Endodermal cell (in vitro differentiated cells): ENCODE measurements at regions not wholly inside any gene's neighbourhood (a gene's known extent, or its start where the extent isn't known, plus 50 kb on each side); places are given as distances from the start of the nearest gene placed in this dataset.

Source experiments
- DNase-seq: peaks from one replicate; pipeline ENCODE4 v3.0.0-alpha.2; 2017
- H3K27ac ChIP-seq: 2 replicates; pipeline ENCODE4 v1.5.1; 2013; ENCODE audit warnings: mild to moderate bottlenecking, low read depth, low read length, moderate library complexity
- H3K27me3 ChIP-seq: 2 replicates; pipeline ENCODE4 v1.6.1; 2013; ENCODE audit warnings: mild to moderate bottlenecking, low read length, moderate library complexity; ENCODE audit not compliant: insufficient read depth, control insufficient read depth, poor library complexity, severe bottlenecking
- H3K36me3 ChIP-seq: 2 replicates; pipeline ENCODE4 v1.7.0; 2013; ENCODE audit warnings: mild to moderate bottlenecking, low read length, moderate library complexity; ENCODE audit not compliant: control insufficient read depth, insufficient read depth
- H3K4me1 ChIP-seq: one replicate; pipeline ENCODE4 v1.7.0; 2013; ENCODE audit warnings: low read length; ENCODE audit not compliant: control insufficient read depth, insufficient read depth
- H3K4me3 ChIP-seq: 2 replicates; pipeline ENCODE4 v1.5.1; 2013; ENCODE audit warnings: mild to moderate bottlenecking, low read length, moderate library complexity
- H3K9ac ChIP-seq: 2 replicates; pipeline ENCODE4 v1.6.1; 2013; ENCODE audit warnings: mild to moderate bottlenecking, low read length, moderate library complexity; ENCODE audit not compliant: poor library complexity, severe bottlenecking; ENCODE audit errors: extremely low read depth
- H3K9me3 ChIP-seq: 2 replicates; pipeline ENCODE4 v1.6.1; 2013; ENCODE audit warnings: mild to moderate bottlenecking, low read length, moderate library complexity; ENCODE audit not compliant: control insufficient read depth
- H3K27ac Mint-ChIP-seq: 2 replicates; pipeline ENCODE4 v1.8.0; 2020; ENCODE audit warnings: mixed read lengths
- H3K27me3 Mint-ChIP-seq: 2 replicates; pipeline ENCODE4 v1.8.0; 2021; ENCODE audit warnings: mild to moderate bottlenecking, mixed read lengths; ENCODE audit not compliant: insufficient read depth
- H3K36me3 Mint-ChIP-seq: 2 replicates; pipeline ENCODE4 v1.8.0; 2020; ENCODE audit warnings: low read depth, mixed read lengths
- H3K4me1 Mint-ChIP-seq: 2 replicates; pipeline ENCODE4 v1.8.0; 2020; ENCODE audit warnings: mixed read lengths
- H3K4me3 Mint-ChIP-seq: 2 replicates; pipeline ENCODE4 v1.8.0; 2020; ENCODE audit warnings: mild to moderate bottlenecking, moderate library complexity, mixed read lengths
- H3K9me3 Mint-ChIP-seq: 2 replicates; pipeline ENCODE4 v1.8.0; 2020; ENCODE audit warnings: mild to moderate bottlenecking, mixed read lengths
- CTCF ChIP-seq: fragments of 200-600 bp; sonication (generic); conservative IDR thresholded peaks from 2 replicates; pipeline ENCODE4 v1.5.0; 2021; ENCODE audit warnings: antibody characterized with exemption, mild to moderate bottlenecking
- WGBS, 2 experiments: methylation state at CpG; one replicate each; pipeline versions ENCODE4 v1.1.5 to v1.1.7; 2013; ENCODE audit warnings: missing lambda C conversion rate in 2 of 2, mixed read lengths in 1 of 2; ENCODE audit not compliant: insufficient coverage in 1 of 2, insufficient read length in 1 of 2; 5-methylcytosine and 5-hydroxymethylcytosine counted together

GRCh38 chr15:95021816-95022215 lies 790.5 kb downstream of the MCTP2 start:
- no peak overlapping the region for H3K4me3 Mint-ChIP-seq
- no peaks in the 10 kb centered on the region for H3K27me3 Mint-ChIP-seq
- DNase-seq: no peak
- no peaks in the 10 kb centered on the region for H3K36me3 ChIP-seq
- H3K4me3 ChIP-seq: no peak overlapping the region
- H3K27ac ChIP-seq: no peak overlapping the region
- TF ChIP-seq CTCF: no peak
- WGBS, 2 experiments: no CpG with 5 or more reads among the region's 2 CpGs
- no peak overlapping the region for H3K9ac ChIP-seq
- H3K4me1 ChIP-seq: no peaks in the 10 kb centered on the region
- H3K9me3 Mint-ChIP-seq: peaks cover 7% of the 10 kb centered on the region
- H3K36me3 Mint-ChIP-seq: no peaks in the 10 kb centered on the region
- H3K4me1 Mint-ChIP-seq: peaks cover 21% of the 10 kb centered on the region
- no peak overlapping the region for H3K27ac Mint-ChIP-seq
- H3K27me3 ChIP-seq: no peaks in the 10 kb centered on the region
- H3K9me3 ChIP-seq: no peaks in the 10 kb centered on the region

- H3K4me1 ChIP-seq: no peaks in the 10 kb centered on the region
- H3K9ac ChIP-seq: no peak overlapping the region
- no peaks in the 10 kb centered on the region for H3K36me3 ChIP-seq
- 74% methylated on average over 2 of the region's 2 CpGs; no CpG with 5 or more reads in 1 of the 2 experiments for WGBS, 2 experiments
- Mint-ChIP-seq H3K4me1 (peaks cover under 1% of the 10 kb centered on the region), H3K9me3 (peaks cover 7% of the 10 kb centered on the region), H3K4me3 (no peak overlapping the region), H3K36me3 (no peaks in the 10 kb centered on the region), H3K27me3 (no peaks in the 10 kb centered on the region), H3K27ac (no peak overlapping the region)
- H3K4me3 ChIP-seq: no peak overlapping the region
- H3K9me3 ChIP-seq: no peaks in the 10 kb centered on the region
- TF ChIP-seq CTCF: peak; percentile 75
- H3K27ac ChIP-seq: no peak overlapping the region
- no peaks in the 10 kb centered on the region for H3K27me3 ChIP-seq
- DNase-seq: peak; percentile 47
Measured at GRCh38 chr15:95024351-95024750, 793.0 kb downstream of the MCTP2 start.

GRCh38 chr15:95025924-95026728 lies 794.8 kb downstream of the MCTP2 start:
- no peak overlapping the region for H3K27ac Mint-ChIP-seq

More at GRCh38 chr15:95025924-95026728, 794.8 kb downstream of the MCTP2 start:
- TF ChIP-seq CTCF: peak; percentile 79
- H3K4me1 Mint-ChIP-seq: no peaks in the 10 kb centered on the region
- H3K36me3 Mint-ChIP-seq: no peaks in the 10 kb centered on the region
- Histone ChIP-seq H3K4me3 (no peak overlapping the region), H3K27me3 (no peaks in the 10 kb centered on the region), H3K27ac (no peak overlapping the region), H3K9me3 (no peaks in the 10 kb centered on the region), H3K9ac (no peak overlapping the region), H3K4me1 (no peaks in the 10 kb centered on the region), H3K36me3 (no peaks in the 10 kb centered on the region)
- no peaks in the 10 kb centered on the region for H3K27me3 Mint-ChIP-seq
- H3K9me3 Mint-ChIP-seq: peaks cover 7% of the 10 kb centered on the region
- peak; percentile 89 for DNase-seq
- no peak overlapping the region for H3K4me3 Mint-ChIP-seq
- 93 to 96% methylated on average over 3 to 5 of the region's 5 CpGs for WGBS, 2 experiments
